ENCODE measurements at regions not wholly inside any gene's neighbourhood (a gene's known extent, or its start where the extent isn't known, plus 50 kb on each side); places are given as distances from the start of the nearest gene placed in this dataset.

DNA sequence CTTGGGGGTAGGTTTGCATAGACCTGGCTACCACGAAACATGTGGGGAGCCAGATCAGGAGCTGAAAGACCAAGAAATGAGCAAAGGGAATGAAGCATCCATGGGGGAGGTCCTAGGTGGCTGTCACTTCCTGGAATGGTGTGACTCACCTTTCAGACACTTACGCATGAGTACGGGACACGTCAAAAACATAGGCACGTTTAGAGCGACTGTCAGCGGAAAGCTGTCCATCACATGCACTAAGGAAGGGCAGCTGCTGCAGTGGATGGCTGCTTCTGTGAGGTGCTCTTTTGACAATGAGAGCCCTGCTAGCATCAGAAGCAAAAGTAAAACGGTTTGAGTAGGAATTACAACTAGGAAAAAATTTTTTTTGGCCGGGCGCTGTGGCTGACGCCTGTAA is 244.6 kb upstream of the CCDC54 start:
- intact Hi-C loops (cut with micrococcal nuclease) = no loop called here
- no peak overlapping the region for H3K27ac Mint-ChIP-seq (ENCODE audit: low read depth, unreplicated experiment)
- POLR2A ChIA-PET = no interaction called here
- no peaks in the 10 kb centered on the region for H3K27me3 Mint-ChIP-seq (ENCODE audit: insufficient read depth, unreplicated experiment)
- H3K36me3 Mint-ChIP-seq (ENCODE audit: insufficient read depth, unreplicated experiment) = peaks cover 12% of the 10 kb centered on the region
- no TSS peak for BruUV-seq (replicated peaks)
- CTCF ChIA-PET = no interaction called here
- no peaks in the 10 kb centered on the region for H3K4me1 Mint-ChIP-seq (ENCODE audit: insufficient read depth, unreplicated experiment)
- TF ChIP-seq, protein P1, sequence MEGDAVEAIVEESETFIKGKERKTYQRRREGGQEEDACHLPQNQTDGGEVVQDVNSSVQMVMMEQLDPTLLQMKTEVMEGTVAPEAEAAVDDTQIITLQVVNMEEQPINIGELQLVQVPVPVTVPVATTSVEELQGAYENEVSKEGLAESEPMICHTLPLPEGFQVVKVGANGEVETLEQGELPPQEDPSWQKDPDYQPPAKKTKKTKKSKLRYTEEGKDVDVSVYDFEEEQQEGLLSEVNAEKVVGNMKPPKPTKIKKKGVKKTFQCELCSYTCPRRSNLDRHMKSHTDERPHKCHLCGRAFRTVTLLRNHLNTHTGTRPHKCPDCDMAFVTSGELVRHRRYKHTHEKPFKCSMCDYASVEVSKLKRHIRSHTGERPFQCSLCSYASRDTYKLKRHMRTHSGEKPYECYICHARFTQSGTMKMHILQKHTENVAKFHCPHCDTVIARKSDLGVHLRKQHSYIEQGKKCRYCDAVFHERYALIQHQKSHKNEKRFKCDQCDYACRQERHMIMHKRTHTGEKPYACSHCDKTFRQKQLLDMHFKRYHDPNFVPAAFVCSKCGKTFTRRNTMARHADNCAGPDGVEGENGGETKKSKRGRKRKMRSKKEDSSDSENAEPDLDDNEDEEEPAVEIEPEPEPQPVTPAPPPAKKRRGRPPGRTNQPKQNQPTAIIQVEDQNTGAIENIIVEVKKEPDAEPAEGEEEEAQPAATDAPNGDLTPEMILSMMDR (IDR thresholded peaks at IDR 0.05; ENCODE audit: unreplicated experiment) = no peak
- H3K9me3 Mint-ChIP-seq (ENCODE audit: unreplicated experiment) = no peaks in the 10 kb centered on the region
- DNase-seq (ENCODE audit: unreplicated experiment) = no peak
- H3K4me3 Mint-ChIP-seq (ENCODE audit: unreplicated experiment) = no peak overlapping the region

DNA sequence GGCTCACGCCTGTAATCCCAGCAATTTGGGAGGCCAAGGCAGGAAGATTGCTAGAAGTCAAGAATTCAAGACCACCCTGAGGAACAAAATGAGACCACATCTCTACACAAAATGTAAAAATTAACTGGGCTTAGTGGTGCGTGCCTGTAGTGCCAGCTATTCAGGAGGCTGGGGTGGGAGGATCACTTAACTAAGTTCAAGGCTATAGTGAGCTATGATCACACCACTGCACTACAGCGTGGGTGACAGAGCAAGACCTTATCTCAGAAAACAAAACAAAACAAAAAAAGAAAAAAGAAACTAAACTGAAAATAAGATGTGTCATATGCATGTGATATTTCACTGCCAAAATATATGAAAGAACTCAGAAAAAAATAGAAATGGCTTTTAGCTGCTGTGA is 243.3 kb upstream of the CCDC54 start:
- Mint-ChIP-seq H3K27ac (ENCODE audit: low read depth, unreplicated experiment) (no peak overlapping the region), H3K27me3 (ENCODE audit: insufficient read depth, unreplicated experiment) (no peaks in the 10 kb centered on the region), H3K36me3 (ENCODE audit: insufficient read depth, unreplicated experiment) (peaks cover 16% of the 10 kb centered on the region), H3K4me3 (ENCODE audit: unreplicated experiment) (no peak overlapping the region), H3K4me1 (ENCODE audit: insufficient read depth, unreplicated experiment) (no peaks in the 10 kb centered on the region), H3K9me3 (ENCODE audit: unreplicated experiment) (no peaks in the 10 kb centered on the region)
- ChIA-PET POLR2A (interaction anchor here (0.6 kb wide), 1 partner anchor 18 kb away, joined by 3 read pairs; no protein-coding TSS in a partner anchor), CTCF (no interaction called here)
- DNase-seq (ENCODE audit: unreplicated experiment) = no peak
- no TSS peak for BruUV-seq (replicated peaks)
- intact Hi-C loops (cut with micrococcal nuclease) = no loop called here
- TF ChIP-seq, protein P1 (IDR thresholded peaks at IDR 0.05; ENCODE audit: unreplicated experiment) = no peak

DNA sequence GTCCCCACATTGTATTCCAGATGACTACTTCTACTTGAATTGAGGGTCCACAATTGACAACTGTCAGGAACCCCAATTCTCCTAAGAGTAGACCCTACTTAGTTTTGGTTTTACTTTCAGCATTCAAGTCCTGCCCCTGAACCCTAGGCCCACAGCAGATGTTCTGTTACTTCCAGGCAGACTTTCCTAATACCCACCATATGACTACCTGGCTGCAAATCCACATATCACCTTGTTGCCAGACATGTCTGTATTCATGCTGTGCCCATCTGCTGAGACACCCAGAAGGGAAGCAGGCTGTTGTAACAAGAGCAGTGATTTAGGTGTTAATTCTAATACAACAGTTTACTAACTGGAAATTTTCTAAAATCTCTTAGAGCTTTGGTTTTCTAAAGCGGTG is 235.1 kb upstream of the CCDC54 start:
- intact Hi-C loops (cut with micrococcal nuclease) = no loop called here
- CTCF ChIA-PET = no interaction called here
- no peaks in the 10 kb centered on the region for H3K9me3 Mint-ChIP-seq (ENCODE audit: unreplicated experiment)
- no peaks in the 10 kb centered on the region for H3K27me3 Mint-ChIP-seq (ENCODE audit: insufficient read depth, unreplicated experiment)
- H3K36me3 Mint-ChIP-seq (ENCODE audit: insufficient read depth, unreplicated experiment) = peaks cover 5% of the 10 kb centered on the region
- BruUV-seq (replicated peaks) = no TSS peak
- POLR2A ChIA-PET = no interaction called here
- TF ChIP-seq, protein P1 (IDR thresholded peaks at IDR 0.05; ENCODE audit: unreplicated experiment) = no peak
- H3K4me3 Mint-ChIP-seq (ENCODE audit: unreplicated experiment) = no peak overlapping the region
- H3K27ac Mint-ChIP-seq (ENCODE audit: low read depth, unreplicated experiment) = no peak overlapping the region
- no peak for DNase-seq (ENCODE audit: unreplicated experiment)
- H3K4me1 Mint-ChIP-seq (ENCODE audit: insufficient read depth, unreplicated experiment) = no peaks in the 10 kb centered on the region

DNA sequence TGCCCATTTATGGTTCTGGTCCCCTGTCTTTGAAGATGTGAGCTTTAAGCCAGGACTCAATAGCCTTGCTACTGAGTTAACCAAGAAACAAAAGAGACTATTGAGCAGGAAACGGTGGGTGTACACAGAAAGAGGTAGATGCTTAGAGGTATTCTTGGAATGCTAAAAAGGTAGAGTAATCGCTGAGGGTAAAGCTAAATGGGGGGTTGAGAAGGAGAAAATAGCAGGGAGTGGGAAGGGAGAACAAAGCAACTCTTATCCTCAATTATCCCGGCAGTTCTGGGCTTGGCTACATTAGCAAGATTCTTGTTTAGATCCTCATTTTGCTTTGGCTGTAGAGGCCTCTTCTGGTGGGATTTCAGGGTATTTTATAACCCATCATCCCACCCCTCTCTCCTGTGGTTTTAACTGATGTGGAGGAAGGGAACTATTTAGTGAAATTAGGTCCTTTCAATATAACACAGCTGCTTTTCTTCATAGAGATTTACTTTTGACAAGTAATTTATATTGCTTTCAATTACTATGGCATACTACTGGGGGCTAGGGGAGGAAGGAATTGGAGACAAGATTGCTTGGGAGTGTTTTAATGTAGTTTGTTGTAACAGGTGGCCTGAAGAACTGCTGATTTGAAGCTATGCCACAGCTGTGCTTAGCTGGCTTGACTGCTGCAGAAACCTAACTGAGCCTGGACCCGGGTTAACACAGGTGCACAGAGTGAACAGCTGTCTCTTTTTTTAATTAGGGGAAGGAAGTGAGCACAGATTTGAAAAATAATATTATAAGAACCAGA is 234.3 kb upstream of the CCDC54 start:
- H3K4me3 Mint-ChIP-seq (ENCODE audit: unreplicated experiment) = no peak overlapping the region
- H3K9me3 Mint-ChIP-seq (ENCODE audit: unreplicated experiment) = no peaks in the 10 kb centered on the region
- POLR2A ChIA-PET = no interaction called here
- no peak for DNase-seq (ENCODE audit: unreplicated experiment)
- H3K36me3 Mint-ChIP-seq (ENCODE audit: insufficient read depth, unreplicated experiment) = peaks cover under 1% of the 10 kb centered on the region
- H3K27me3 Mint-ChIP-seq (ENCODE audit: insufficient read depth, unreplicated experiment) = no peaks in the 10 kb centered on the region
- H3K4me1 Mint-ChIP-seq (ENCODE audit: insufficient read depth, unreplicated experiment) = no peaks in the 10 kb centered on the region
- TF ChIP-seq, protein P1 (IDR thresholded peaks at IDR 0.05; ENCODE audit: unreplicated experiment) = no peak
- CTCF ChIA-PET = interaction anchor here (1.2 kb wide), 1 partner anchor 94 kb away, joined by 3 read pairs; no protein-coding TSS in a partner anchor
- no TSS peak for BruUV-seq (replicated peaks)
- intact Hi-C loops (cut with micrococcal nuclease) = no loop called here
- H3K27ac Mint-ChIP-seq (ENCODE audit: low read depth, unreplicated experiment) = no peak overlapping the region
